Smooth muscle cell (in vitro differentiated cells): ENCODE measurements at regions not wholly inside any gene's neighbourhood (a gene's known extent, or its start where the extent isn't known, plus 50 kb on each side); places are given as distances from the start of the nearest gene placed in this dataset.

Experiments
- DNase-seq: peaks from one replicate; lab custom pipeline; 2025; ENCODE audit not compliant: unreplicated experiment; lab: John Stamatoyannopoulos, UW
- H2AFZ ChIP-seq: fragments of 200-600 bp; sonication (generic); 2 replicates; pipeline ENCODE4 v1.6.0; 2016; ENCODE audit warnings: antibody characterized with exemption, low read depth, mild to moderate bottlenecking
- H3F3A ChIP-seq: fragments of 200-600 bp; sonication (generic); 2 replicates; pipeline ENCODE4 v1.6.0; 2017; ENCODE audit warnings: antibody characterized with exemption, low read depth
- H3K27ac ChIP-seq: fragments of 200-600 bp; sonication (generic); 2 replicates; pipeline ENCODE4 v1.5.1; 2016; ENCODE audit warnings: low read depth, mild to moderate bottlenecking
- H3K27me3 ChIP-seq: fragments of 200-600 bp; sonication (generic); 2 replicates; pipeline ENCODE4 v1.6.1; 2016; ENCODE audit warnings: low read depth, mild to moderate bottlenecking
- H3K36me3 ChIP-seq: fragments of 200-600 bp; sonication (generic); 2 replicates; pipeline ENCODE4 v1.5.1; 2016; ENCODE audit warnings: low read depth
- H3K4me1 ChIP-seq: fragments of 200-600 bp; sonication (generic); 2 replicates; pipeline ENCODE4 v1.5.1; 2016; ENCODE audit warnings: low read depth
- H3K4me2 ChIP-seq: fragments of 200-600 bp; sonication (generic); 2 replicates; pipeline ENCODE4 v1.6.0; 2016; ENCODE audit warnings: mild to moderate bottlenecking
- H3K4me3 ChIP-seq: fragments of 200-600 bp; sonication (generic); 2 replicates; pipeline ENCODE4 v1.5.1; 2016; ENCODE audit warnings: mild to moderate bottlenecking
- H3K79me2 ChIP-seq: fragments of 200-600 bp; sonication (generic); 2 replicates; pipeline ENCODE4 v1.6.0; 2016; ENCODE audit warnings: low read depth, mild to moderate bottlenecking
- H3K9ac ChIP-seq: fragments of 200-600 bp; sonication (generic); 2 replicates; pipeline ENCODE4 v1.6.0; 2016; ENCODE audit warnings: low read depth
- H3K9me3 ChIP-seq: fragments of 200-600 bp; sonication (generic); replicated peaks from 2 replicates; pipeline ENCODE4 v1.5.1; 2016; ENCODE audit warnings: low read depth
- H4K20me1 ChIP-seq: fragments of 200-600 bp; sonication (generic); 2 replicates; pipeline ENCODE4 v1.6.0; 2016; ENCODE audit warnings: low read depth
- CTCF ChIP-seq: fragments of 200-600 bp; sonication (generic); IDR thresholded peaks from 2 replicates; pipeline ENCODE4 v1.5.1; 2017; ENCODE audit warnings: borderline replicate concordance, mild to moderate bottlenecking, antibody characterized with exemption; ENCODE audit not compliant: insufficient read depth, poor library complexity, severe bottlenecking
- WGBS: methylation state at CpG from one replicate; pipeline ENCODE4 v1.1.7; 2016; ENCODE audit warnings: low lambda C conversion rate; 5-methylcytosine and 5-hydroxymethylcytosine counted together

GRCh38 chr2:13015532-13016320 lies 299.0 kb downstream of the TRIB2 start:
- Histone ChIP-seq H3K9ac (no peak overlapping the region), H4K20me1 (no peaks in the 10 kb centered on the region), H3F3A (no peaks in the 10 kb centered on the region), H3K27ac (no peak overlapping the region), H3K9me3 (no peaks in the 10 kb centered on the region), H2AFZ (no peak overlapping the region), H3K4me3 (no peak overlapping the region), H3K4me2 (no peak overlapping the region), H3K27me3 (no peaks in the 10 kb centered on the region), H3K79me2 (no peaks in the 10 kb centered on the region), H3K36me3 (no peaks in the 10 kb centered on the region), H3K4me1 (peaks cover 19% of the 10 kb centered on the region)
- no peak for DNase-seq
- 86% methylated on average over 2 of the region's 2 CpGs for WGBS
- TF ChIP-seq CTCF, result no peak

GRCh38 chr2:13018490-13018889 lies 301.8 kb downstream of the TRIB2 start:
- Histone ChIP-seq H3K79me2 (no peaks in the 10 kb centered on the region), H2AFZ (no peak overlapping the region), H3K4me3 (no peak overlapping the region), H3K36me3 (no peaks in the 10 kb centered on the region), H3K27me3 (no peaks in the 10 kb centered on the region), H3K4me1 (peaks cover 19% of the 10 kb centered on the region), H4K20me1 (no peaks in the 10 kb centered on the region), H3K9ac (no peak overlapping the region), H3F3A (no peaks in the 10 kb centered on the region), H3K4me2 (no peak overlapping the region), H3K9me3 (no peaks in the 10 kb centered on the region), H3K27ac (no peak overlapping the region)
- no peak for DNase-seq
- no peak for TF ChIP-seq CTCF
- 10% methylated on average over 2 of the region's 2 CpGs for WGBS

- WGBS, result 96% methylated on average over 3 of the region's 3 CpGs
Observed at GRCh38 chr2:13019781-13020180, 303.0 kb downstream of the TRIB2 start.

More at GRCh38 chr2:13019781-13020180, 303.0 kb downstream of the TRIB2 start:
- TF ChIP-seq CTCF, result no peak
- Histone ChIP-seq H3K36me3 (no peaks in the 10 kb centered on the region), H3K9ac (no peak overlapping the region), H3K79me2 (no peaks in the 10 kb centered on the region), H4K20me1 (no peaks in the 10 kb centered on the region), H3K27me3 (no peaks in the 10 kb centered on the region), H3F3A (no peaks in the 10 kb centered on the region), H3K9me3 (no peaks in the 10 kb centered on the region), H3K4me3 (no peak overlapping the region), H2AFZ (no peak overlapping the region), H3K4me1 (peaks cover 19% of the 10 kb centered on the region), H3K4me2 (no peak overlapping the region), H3K27ac (no peak overlapping the region)
- no peak for DNase-seq
